Coronary artery (tissue), 2 donors: ENCODE measurements at regions not wholly inside any gene's neighbourhood (a gene's known extent, or its start where the extent isn't known, plus 50 kb on each side); places are given as distances from the start of the nearest gene placed in this dataset.

Source experiments
- DNase-seq: peaks from one replicate; pipeline ENCODE4 v3.0.0-alpha.2; 2017; ENCODE audit warnings: low spot score
- H3K27ac ChIP-seq, 2 donors: fragments of 200-600 bp; sonication (generic); one replicate each; pipeline ENCODE4 v1.5.1; 2016 to 2019
- H3K4me3 ChIP-seq: fragments of 200-600 bp; sonication (generic); 2 replicates; pipeline ENCODE4 v1.5.1; 2016; ENCODE audit warnings: mild to moderate bottlenecking, moderate library complexity
- CTCF ChIP-seq: fragments of 200-600 bp; sonication (generic); IDR thresholded peaks from one replicate; pipeline ENCODE4 v1.5.1; 2019; ENCODE audit warnings: antibody characterized with exemption

GRCh38 chr6:19325335-19325789, 511.8 kb upstream of the ID4 start:
- H3K4me3 ChIP-seq = no peak overlapping the region
- H3K27ac ChIP-seq = no peak overlapping the region
- TF ChIP-seq CTCF = no peak
- DNase-seq = no peak

- no peak for DNase-seq
- Histone ChIP-seq H3K27ac (peak overlapping the region in 1 of 2 donors; percentile 49), H3K4me3 (no peak overlapping the region)
- TF ChIP-seq CTCF = no peak
Observed at GRCh38 chr6:19327241-19327640, 509.9 kb upstream of the ID4 start.

DNA sequence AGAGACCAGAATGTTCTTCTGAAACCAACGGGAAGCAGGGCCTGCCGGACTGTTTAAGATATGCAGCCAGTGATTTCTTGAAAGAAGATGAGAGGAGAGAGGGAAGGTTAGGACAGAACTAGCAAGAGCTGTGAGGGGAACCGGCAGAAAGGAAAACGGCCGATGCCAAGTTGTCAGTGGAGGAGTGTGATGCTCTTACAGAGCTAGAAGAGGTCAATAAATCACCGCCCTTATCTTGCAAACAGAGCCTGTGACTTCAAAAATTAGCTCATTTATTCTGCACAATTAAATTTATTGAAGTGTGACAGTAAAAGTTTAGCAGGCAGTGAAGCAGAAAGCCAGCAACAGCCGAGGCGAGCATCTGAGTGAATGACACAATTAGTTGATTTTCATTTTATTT, 509.5 kb upstream of the ID4 start:
- Histone ChIP-seq H3K27ac (peak overlapping the region in 1 of 2 donors; percentile 49), H3K4me3 (no peak overlapping the region)
- TF ChIP-seq CTCF = no peak
- DNase-seq = no peak

DNA sequence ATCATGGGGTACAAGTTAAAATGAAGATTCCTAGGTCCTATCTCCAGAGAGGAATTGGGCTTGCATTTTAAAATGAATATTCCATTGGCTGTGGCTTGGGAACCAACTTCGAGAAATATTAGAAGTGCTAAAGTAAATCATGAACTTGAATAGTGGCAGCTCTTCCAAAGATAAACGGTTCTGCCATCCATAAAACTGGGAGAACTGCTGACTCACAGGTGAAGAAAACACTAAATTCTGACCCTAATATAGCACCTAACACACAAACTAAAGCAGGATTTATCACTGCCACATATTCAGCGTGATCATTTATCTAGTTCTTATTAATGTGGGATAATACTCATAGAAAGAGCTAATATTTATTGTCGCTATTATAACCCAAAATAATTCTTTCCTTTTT, 508.1 kb upstream of the ID4 start:
- no peak for DNase-seq
- no peak for TF ChIP-seq CTCF
- no peak overlapping the region for H3K4me3 ChIP-seq
- no peak overlapping the region for H3K27ac ChIP-seq

DNA sequence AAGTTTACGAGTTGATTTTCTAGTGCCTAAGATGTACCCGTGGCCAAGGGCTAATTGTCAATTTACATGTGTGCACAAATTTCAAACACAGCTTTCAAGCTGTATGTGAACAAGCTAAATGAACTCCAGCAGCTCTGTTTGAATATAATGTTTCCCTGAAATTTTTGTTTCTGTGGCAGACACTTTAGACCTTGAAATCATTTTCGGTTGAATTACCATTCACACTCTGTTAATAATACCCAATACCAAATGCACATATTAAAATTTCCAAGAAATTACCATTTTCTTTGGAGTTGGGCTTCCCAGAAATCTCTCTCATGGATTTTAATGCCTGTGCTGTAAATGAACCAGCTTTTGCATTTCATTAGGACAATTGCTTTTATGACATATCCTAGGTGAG, 506.1 kb upstream of the ID4 start:
- DNase-seq = no peak
- Histone ChIP-seq H3K4me3 (no peak overlapping the region), H3K27ac (no peak overlapping the region)
- TF ChIP-seq CTCF = no peak

GRCh38 chr6:19332806-19333460, 504.2 kb upstream of the ID4 start:
- no peak for TF ChIP-seq CTCF
- no peak for DNase-seq
- Histone ChIP-seq H3K4me3 (no peak overlapping the region), H3K27ac (no peak overlapping the region)

- no peak for TF ChIP-seq CTCF
- Histone ChIP-seq H3K4me3 (no peak overlapping the region), H3K27ac (no peak overlapping the region)
- no peak for DNase-seq
Observed at GRCh38 chr6:19333936-19334335, 503.2 kb upstream of the ID4 start.
